Smooth muscle cell (in vitro differentiated cells): ENCODE measurements at regions not wholly inside any gene's neighbourhood (a gene's known extent, or its start where the extent isn't known, plus 50 kb on each side); places are given as distances from the start of the nearest gene placed in this dataset.

Experiments used
- DNase-seq: peaks from one replicate; lab custom pipeline; 2025; ENCODE audit not compliant: unreplicated experiment; lab: John Stamatoyannopoulos, UW
- H2AFZ ChIP-seq: fragments of 200-600 bp; sonication (generic); 2 replicates; pipeline ENCODE4 v1.6.0; 2016; ENCODE audit warnings: antibody characterized with exemption, low read depth, mild to moderate bottlenecking
- H3F3A ChIP-seq: fragments of 200-600 bp; sonication (generic); 2 replicates; pipeline ENCODE4 v1.6.0; 2017; ENCODE audit warnings: antibody characterized with exemption, low read depth
- H3K27ac ChIP-seq: fragments of 200-600 bp; sonication (generic); 2 replicates; pipeline ENCODE4 v1.5.1; 2016; ENCODE audit warnings: low read depth, mild to moderate bottlenecking
- H3K27me3 ChIP-seq: fragments of 200-600 bp; sonication (generic); 2 replicates; pipeline ENCODE4 v1.6.1; 2016; ENCODE audit warnings: low read depth, mild to moderate bottlenecking
- H3K36me3 ChIP-seq: fragments of 200-600 bp; sonication (generic); 2 replicates; pipeline ENCODE4 v1.5.1; 2016; ENCODE audit warnings: low read depth
- H3K4me1 ChIP-seq: fragments of 200-600 bp; sonication (generic); 2 replicates; pipeline ENCODE4 v1.5.1; 2016; ENCODE audit warnings: low read depth
- H3K4me2 ChIP-seq: fragments of 200-600 bp; sonication (generic); 2 replicates; pipeline ENCODE4 v1.6.0; 2016; ENCODE audit warnings: mild to moderate bottlenecking
- H3K4me3 ChIP-seq: fragments of 200-600 bp; sonication (generic); 2 replicates; pipeline ENCODE4 v1.5.1; 2016; ENCODE audit warnings: mild to moderate bottlenecking
- H3K79me2 ChIP-seq: fragments of 200-600 bp; sonication (generic); 2 replicates; pipeline ENCODE4 v1.6.0; 2016; ENCODE audit warnings: low read depth, mild to moderate bottlenecking
- H3K9ac ChIP-seq: fragments of 200-600 bp; sonication (generic); 2 replicates; pipeline ENCODE4 v1.6.0; 2016; ENCODE audit warnings: low read depth
- H3K9me3 ChIP-seq: fragments of 200-600 bp; sonication (generic); replicated peaks from 2 replicates; pipeline ENCODE4 v1.5.1; 2016; ENCODE audit warnings: low read depth
- H4K20me1 ChIP-seq: fragments of 200-600 bp; sonication (generic); 2 replicates; pipeline ENCODE4 v1.6.0; 2016; ENCODE audit warnings: low read depth
- CTCF ChIP-seq: fragments of 200-600 bp; sonication (generic); IDR thresholded peaks from 2 replicates; pipeline ENCODE4 v1.5.1; 2017; ENCODE audit warnings: borderline replicate concordance, mild to moderate bottlenecking, antibody characterized with exemption; ENCODE audit not compliant: insufficient read depth, poor library complexity, severe bottlenecking
- WGBS: methylation state at CpG from one replicate; pipeline ENCODE4 v1.1.7; 2016; ENCODE audit warnings: low lambda C conversion rate; 5-methylcytosine and 5-hydroxymethylcytosine counted together

- Histone ChIP-seq H3K79me2 (no peaks in the 10 kb centered on the region), H3K27ac (no peak overlapping the region), H3K9ac (no peak overlapping the region), H3K36me3 (no peaks in the 10 kb centered on the region), H3F3A (no peaks in the 10 kb centered on the region), H3K27me3 (no peaks in the 10 kb centered on the region), H3K4me2 (no peak overlapping the region), H3K4me3 (no peak overlapping the region), H3K9me3 (no peaks in the 10 kb centered on the region), H2AFZ (no peak overlapping the region), H4K20me1 (no peaks in the 10 kb centered on the region), H3K4me1 (no peaks in the 10 kb centered on the region)
- DNase-seq, result no peak
- no peak for TF ChIP-seq CTCF
Measured at GRCh38 chr14:83664389-83664788, 1865.6 kb upstream of the FLRT2 start.

GRCh38 chr14:83689265-83689664, 1840.7 kb upstream of the FLRT2 start:
- 100% methylated on average over 1 of the region's 1 CpG for WGBS
- no peaks in the 10 kb centered on the region for H3F3A ChIP-seq
- DNase-seq, result no peak
- H3K4me1 ChIP-seq, result no peaks in the 10 kb centered on the region
- no peaks in the 10 kb centered on the region for H3K27me3 ChIP-seq
- no peak overlapping the region for H3K4me3 ChIP-seq
- no peak overlapping the region for H3K4me2 ChIP-seq
- no peaks in the 10 kb centered on the region for H3K36me3 ChIP-seq
- no peak for TF ChIP-seq CTCF
- no peak overlapping the region for H2AFZ ChIP-seq
- no peaks in the 10 kb centered on the region for H3K9me3 ChIP-seq
- H3K27ac ChIP-seq, result no peak overlapping the region
- H4K20me1 ChIP-seq, result no peaks in the 10 kb centered on the region
- H3K79me2 ChIP-seq, result no peaks in the 10 kb centered on the region
- H3K9ac ChIP-seq, result no peak overlapping the region

- TF ChIP-seq CTCF, result no peak
Measured at GRCh38 chr14:83697099-83697498, 1832.8 kb upstream of the FLRT2 start.

GRCh38 chr14:83702619-83703018, 1827.3 kb upstream of the FLRT2 start:
- no peak for DNase-seq
- Histone ChIP-seq H3K27ac (no peak overlapping the region), H3K9ac (no peak overlapping the region), H4K20me1 (no peaks in the 10 kb centered on the region), H3K4me3 (no peak overlapping the region), H3K9me3 (no peaks in the 10 kb centered on the region), H3K4me2 (no peak overlapping the region), H2AFZ (no peak overlapping the region), H3K4me1 (no peaks in the 10 kb centered on the region), H3K27me3 (no peaks in the 10 kb centered on the region), H3K36me3 (no peaks in the 10 kb centered on the region), H3F3A (no peaks in the 10 kb centered on the region), H3K79me2 (no peaks in the 10 kb centered on the region)
- no peak for TF ChIP-seq CTCF
- WGBS, result 89% methylated on average over 1 of the region's 1 CpG

More at GRCh38 chr14:83697099-83697498, 1832.8 kb upstream of the FLRT2 start:
- Histone ChIP-seq H3K4me1 (no peaks in the 10 kb centered on the region), H3K36me3 (no peaks in the 10 kb centered on the region), H3K4me2 (no peak overlapping the region), H3F3A (no peaks in the 10 kb centered on the region), H3K27me3 (no peaks in the 10 kb centered on the region), H3K79me2 (no peaks in the 10 kb centered on the region), H3K9me3 (no peaks in the 10 kb centered on the region), H3K4me3 (no peak overlapping the region), H3K9ac (no peak overlapping the region), H3K27ac (no peak overlapping the region), H4K20me1 (no peaks in the 10 kb centered on the region), H2AFZ (no peak overlapping the region)
- DNase-seq, result no peak
